Left kidney (tissue), 1 donor: ENCODE measurements at regions not wholly inside any gene's neighbourhood (a gene's known extent, or its start where the extent isn't known, plus 50 kb on each side); places are given as distances from the start of the nearest gene placed in this dataset.
A peak's percentile ranks its signal among the peaks of the same experiment; 100 is the strongest.
"Not testable (repeated sequence)": the region's sequence is repeated elsewhere in the genome, so short reads cannot be mapped to it uniquely, and the experiment has no call there.

Experiments
- DNase-seq: peaks from one replicate; pipeline ENCODE4 v3.0.0-alpha.2; 2013

DNA sequence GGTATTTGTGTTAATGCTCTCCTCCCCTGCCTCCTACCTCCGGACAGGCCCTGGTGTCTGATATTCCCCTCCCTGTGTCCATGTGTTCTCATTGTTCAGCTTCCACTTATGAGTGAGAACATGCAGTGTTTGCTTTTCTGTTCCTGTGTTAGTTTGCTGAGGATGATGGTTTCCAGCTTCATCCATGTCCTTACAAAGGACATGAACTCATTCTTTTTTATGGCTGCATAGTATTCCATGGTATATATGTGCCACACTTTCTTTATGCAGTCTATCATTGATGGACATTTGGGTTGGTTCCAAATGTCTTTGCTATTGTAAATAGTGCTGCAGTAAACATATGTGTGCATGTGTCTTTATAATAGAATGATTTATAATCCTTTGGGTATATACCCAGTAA, 105.2 kb upstream of the SNX2 start:
- DNase-seq, result not testable (repeated sequence)

DNA sequence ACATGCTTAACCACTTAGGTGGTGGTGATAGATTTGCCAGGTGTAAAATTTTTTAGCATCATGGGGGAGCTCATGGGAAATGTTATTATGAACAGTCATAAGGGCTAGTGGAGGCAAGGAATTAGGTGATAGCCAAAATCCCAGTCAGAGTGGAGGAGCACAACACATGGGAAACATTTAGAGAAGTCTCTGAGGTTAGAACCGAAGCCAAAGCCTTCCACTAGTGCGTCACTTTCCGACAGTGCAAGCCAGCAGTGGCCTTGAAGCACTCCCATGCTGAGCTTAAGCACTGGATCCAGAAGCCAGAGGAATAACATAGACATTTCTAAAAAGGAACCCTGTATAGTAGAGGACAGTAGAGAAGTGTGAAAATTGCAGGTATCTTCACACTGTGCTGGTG, 101.5 kb upstream of the SNX2 start:
- no peak for DNase-seq

DNA sequence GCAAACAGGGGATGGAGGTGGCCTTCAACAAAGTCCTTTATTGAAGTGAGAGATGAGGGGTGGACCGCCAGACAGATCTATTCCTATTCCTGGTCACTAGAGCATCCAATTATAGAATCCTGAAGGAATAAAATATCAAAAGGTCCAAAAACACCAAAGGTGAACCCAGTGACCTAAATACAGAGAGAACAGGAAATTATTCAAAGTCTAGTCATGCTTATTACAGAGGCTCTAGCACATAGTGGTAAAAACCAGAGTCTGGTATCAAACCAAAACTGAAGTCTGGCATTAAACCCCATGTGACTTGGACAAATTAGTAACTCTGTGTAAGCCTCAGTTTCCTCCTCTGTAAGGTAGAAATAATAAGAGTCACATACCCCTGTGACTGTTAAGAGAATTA, 100.5 kb upstream of the SNX2 start:
- no peak for DNase-seq

DNA sequence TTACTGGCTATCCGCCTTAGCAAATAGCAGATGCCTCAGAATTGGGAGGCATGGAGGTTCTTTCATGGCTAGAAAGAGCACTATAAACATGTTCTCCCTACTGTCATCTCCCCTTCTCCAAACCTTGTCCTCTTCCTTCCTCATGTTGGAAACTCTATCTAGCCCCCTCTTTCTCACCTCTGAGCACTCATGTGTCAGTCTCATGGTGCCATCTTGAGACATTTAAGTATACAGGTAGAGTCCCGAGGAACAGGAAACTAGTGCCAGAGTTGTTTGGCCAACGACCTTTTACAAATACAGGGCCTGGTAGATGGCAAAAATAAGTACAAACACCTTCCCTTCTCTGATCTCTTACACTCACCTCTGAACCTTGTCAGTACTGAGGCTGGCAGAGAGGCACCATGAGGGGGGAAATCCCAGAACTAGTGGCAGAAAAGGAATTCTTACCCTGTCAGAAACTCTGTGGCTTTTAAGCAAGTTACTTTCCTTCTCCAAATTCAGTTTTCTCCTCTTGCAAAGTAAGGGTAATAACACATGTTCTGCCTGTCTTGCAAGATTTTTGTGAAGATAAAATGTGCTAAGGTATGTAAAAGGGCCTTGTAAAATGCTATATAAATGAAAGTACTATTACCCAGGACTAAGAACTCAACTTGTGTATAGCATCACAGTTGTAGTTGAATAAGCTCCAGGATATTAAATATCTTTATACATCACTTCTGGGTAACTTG, 94.1 kb upstream of the SNX2 start:
- DNase-seq, result no peak

DNA sequence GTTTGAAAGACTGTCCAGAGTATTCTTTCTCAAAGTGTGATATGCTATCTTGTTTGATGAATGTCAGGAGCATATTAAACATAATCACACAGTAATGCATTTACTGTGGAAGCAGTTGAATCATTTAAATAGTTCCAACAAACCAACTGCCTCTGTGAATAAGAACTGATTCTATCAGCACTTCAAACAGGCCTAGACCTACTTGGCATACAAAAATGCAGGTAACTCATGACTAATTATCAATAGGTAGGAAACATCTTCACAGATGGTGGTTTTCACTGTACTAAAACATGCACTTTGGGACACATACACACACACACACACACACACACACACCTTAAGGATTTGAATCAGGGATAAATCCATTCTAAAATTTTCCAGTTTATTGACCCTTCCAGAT, 91.2 kb upstream of the SNX2 start:
- DNase-seq, result no peak

DNA sequence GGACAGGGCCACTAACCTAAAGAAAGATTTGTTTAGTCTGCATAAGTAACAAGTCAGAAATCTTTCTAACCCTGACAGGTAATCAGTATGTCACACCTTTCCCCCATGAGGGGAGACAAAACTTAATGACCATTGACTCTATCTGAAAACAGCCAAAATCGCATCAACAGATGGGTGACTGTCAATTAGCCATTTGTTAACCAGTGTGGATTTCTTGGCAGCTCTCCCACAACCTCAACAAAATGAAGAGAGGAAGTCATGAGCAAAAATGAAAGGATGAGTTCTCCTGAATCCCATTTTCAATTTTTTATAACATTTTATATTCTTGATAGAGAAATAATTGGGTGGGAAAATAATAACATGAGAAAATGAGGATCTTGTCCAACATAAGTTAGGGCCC, 84.6 kb upstream of the SNX2 start:
- no peak for DNase-seq

DNA sequence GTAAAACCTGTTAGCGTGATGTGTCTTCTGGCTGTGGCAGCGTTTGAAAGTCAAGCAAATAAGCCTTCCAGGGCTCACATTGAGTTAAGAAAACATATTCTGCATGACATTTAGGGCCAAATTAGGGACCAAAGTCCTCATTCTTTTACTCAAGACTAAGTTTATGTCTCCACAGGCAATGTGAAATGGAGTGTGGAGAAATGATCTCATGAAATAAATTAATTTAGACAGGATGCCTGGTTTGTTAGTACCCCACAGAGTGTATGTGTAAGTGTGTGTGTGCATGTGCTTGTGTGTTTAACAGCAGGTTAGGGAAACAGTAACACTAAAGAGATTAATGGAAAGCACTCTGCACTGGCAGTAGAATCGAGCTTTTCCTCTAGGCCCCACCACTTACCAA, 82.9 kb upstream of the SNX2 start:
- no peak for DNase-seq

DNA sequence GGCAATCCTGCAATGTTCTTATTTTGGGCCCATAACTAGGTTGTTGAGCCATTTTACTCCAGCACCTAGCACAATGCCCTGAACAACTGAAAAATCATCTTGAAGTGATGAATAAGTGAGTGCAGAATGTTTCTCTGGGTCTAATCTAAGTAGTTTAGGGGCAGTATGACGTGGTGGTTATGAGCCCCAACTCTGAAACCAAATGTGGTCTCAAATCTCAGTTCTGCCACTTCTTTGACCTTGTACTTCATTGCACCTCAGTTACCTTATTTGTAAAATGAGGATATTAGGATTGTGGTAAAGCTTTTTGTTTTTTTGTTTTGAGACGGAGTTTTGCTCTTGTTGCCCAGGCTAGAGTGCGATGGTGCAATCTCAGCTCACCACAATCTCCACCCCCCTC, 80.9 kb upstream of the SNX2 start:
- DNase-seq, result no peak

DNA sequence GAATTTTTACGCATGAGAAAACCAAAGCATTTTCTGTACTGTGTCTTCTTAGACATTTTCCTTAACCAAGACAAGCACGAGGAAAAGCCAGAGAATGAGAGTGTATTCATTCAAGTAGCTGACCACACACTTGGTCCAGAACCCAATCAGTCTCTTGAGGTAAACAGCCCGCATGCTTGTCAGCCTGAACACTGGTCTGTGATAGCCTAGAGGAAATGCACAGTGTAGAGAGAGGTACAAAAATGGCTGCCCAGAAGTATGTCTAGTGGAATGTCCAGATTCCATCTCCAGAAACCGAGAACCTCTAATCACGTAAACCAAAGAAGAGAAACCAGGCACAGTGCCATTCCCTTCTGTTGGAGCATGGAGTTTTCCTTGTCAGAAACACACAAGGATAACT, 80.0 kb upstream of the SNX2 start:
- no peak for DNase-seq

DNA sequence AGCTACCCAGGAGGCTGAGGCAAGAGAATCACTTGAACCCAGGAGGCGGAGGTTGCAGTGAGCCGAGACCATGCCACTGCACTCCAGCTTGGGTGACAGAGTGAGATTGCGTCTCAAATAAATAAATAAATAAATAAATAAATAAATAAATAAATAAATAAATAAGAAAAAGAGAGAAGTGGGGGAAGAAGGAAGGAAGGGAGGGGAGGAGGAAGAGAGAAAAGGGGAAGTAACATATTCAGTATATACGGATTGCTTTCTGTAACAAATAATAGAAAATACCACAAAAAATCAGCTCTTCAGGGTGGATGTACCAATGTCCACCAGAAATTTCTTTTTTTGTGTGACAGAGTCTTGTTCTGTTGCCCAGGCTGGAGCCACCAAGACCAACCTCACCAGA, 78.1 kb upstream of the SNX2 start:
- DNase-seq, result not testable (repeated sequence)

DNA sequence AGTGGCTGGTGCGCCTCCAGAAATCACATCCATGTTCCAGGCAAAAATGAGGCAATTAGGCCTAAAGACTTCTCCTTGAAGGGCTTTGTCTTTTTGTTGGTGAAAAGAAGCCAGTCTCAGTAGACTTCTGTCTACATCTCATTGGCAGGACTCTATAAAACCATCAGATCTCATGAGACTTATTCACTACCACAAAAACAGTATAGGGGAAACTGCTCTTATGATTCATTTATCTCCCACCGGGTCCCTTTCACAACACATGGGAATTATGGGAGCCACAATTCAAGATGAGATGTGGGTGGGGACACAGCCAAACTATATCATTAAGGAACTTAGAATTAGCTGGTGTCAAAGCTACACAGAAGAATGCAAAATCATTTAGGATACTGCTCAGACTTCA, 77.7 kb upstream of the SNX2 start:
- DNase-seq, result no peak

DNA sequence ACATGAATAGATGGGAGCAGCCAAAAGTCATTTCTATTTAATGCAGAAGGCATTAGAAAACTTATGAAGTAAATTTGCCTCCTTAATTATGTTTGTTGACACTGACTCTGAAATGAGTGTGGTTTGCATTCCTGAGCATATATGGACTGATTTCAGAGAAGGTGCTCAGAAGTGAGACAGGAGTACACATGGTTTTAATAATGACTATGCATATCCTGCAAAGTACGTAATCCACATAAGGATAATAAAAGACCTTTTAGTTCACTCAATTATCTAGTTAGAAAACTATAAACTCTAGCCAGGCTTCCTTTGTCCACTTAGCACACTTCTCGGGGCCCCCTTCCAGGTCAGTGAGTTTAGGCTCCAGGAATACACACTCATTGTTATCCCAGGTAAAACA, 75.7 kb upstream of the SNX2 start:
- DNase-seq, result no peak

DNA sequence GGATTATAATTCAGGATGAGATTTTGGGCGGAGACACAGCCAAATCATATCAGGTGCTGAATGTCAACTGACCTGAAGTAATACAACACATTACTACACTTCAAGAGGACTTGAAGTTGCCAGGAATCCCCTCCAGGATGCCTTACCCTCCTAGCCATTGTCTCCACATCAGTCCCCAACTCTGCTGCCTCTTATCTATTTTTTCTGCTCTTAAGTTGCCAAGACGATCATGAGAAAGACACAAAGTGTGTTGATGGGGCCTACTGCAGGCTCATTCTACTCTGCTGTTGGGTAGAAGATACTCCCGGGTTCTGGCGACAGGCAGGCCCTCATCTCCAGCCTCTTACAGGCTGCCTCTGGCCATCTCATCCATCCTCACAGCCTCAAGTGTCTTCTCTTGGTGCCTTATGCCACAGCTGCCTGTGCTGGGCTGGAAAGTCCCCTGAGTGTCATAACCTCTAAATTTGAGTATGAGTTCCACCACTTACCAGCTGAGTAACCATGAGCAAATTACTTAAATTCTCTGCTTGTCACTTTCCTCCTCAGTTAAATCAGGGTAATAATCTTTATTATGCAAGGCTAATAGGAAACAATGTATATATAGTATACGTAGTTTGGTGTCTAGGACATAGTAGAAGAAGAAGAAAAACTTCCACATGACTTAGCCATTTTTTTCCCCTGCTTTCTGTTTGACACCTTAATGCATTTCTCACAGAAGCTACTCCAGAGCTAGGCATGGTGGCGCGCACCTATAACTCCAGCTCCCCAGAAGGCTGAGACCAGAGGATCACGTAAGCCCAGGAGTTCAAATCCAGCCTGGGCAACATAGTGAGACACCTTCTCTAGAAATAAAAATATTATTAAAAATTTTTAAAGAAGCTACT, 73.0 kb upstream of the SNX2 start:
- DNase-seq, result no peak

DNA sequence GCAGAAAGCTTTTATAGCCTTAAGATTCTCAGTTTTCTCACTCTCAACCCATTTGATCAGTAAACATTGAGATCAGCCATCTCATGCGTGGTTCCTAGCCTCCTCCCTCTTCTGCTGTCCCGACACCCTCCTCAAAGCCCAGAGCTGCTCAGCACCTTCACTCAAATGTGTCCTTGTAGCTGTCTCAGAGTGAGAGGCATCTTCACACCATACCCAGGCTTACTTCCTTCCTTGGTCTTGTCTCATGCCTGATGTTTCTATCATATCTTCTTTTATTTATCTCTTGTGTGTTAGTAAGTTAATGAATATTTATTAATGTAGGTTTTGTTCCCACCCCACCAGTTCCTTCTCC, 72.4 kb upstream of the SNX2 start:
- DNase-seq, result no peak

DNA sequence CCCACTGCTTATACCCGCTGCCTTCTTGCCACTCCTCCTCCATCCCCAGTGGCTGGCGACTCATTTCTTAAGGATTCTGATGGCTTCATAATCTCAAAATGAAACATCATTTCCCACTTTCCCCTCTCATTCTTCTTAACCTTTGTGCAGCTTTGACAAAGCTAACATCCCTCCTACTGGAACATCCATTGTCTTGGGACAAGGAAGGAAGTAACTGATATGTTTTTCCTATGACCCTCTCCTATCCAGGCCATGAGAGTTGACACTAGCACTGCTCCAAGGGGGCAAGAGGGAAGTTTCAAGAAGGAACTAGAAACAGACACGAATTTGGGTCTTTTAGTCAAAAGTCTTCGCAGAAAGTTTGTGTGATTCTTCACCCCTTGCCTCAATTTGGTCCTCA, 71.7 kb upstream of the SNX2 start:
- no peak for DNase-seq

DNA sequence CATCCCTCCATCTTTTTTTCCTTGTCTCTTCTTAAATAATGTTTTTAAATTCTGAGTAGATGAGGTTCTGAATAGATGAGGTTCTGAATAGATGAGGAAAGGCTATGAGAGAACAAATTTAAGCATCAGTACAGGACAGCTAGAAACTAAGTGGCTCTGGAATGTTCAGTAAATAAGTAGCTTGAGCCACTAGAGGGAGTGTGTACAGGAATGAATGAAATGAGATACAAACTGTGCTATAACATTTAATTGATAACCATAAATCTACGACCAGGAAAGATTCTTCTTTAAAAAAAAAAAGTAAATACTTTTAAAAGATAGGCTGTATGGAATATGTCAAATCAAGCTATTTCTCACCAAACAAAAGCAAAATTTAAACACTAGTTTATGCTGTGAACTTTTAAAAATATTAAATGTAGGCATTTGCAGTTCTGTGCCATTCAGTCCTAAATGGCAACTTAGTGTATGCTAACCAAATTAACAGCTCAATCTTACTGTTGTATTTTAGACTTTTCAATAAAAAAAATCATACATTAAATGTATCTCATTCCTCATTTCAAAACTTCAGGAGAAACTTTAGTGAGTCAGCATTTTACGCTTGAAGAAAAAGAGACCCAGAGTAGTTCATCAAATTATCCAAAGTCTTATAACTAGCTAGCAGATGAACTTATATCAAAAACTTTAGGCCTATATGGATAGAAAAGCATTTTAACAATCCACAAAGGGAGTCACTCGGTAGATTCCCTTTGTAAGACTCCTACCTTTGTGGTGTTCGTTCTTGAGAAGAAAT, 70.4 kb upstream of the SNX2 start:
- peak; percentile 35 for DNase-seq

DNA sequence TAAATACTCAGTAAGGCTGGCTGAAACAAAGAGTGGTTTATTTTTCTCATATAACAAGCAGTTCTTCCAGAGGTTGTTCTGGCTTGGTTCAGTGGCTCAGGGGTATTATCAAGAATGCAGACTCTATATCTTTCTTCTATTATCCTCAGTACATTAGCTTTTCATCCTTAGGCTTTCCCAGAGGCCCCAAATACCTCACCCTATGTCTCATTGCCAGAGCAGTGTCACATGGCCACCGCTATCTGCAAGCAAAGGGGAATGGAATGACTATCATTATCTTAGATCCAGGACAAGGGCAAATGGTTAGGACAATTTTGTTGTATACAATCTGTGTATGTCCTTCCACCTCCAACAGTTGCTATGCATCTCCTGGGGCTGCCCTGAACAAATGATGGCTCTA, 69.0 kb upstream of the SNX2 start:
- DNase-seq, result no peak

DNA sequence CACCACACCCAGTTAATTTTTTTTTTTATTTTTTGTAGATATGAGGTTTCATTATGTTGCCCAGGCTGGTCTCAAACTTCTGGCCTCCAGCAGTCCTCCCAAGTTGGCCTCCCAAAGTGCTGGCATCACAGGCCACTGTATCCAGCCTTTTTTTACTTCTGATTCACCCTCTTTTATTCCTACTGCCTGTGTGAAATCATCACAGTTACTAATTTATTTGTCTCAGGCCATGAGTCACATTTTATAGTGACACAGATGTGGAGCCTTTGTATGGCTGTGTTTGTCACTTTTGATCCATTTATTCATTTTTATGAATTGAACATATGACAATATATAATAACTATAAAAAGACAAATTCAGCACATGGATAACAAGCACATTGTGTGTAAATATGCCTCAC, 67.1 kb upstream of the SNX2 start:
- no peak for DNase-seq

DNA sequence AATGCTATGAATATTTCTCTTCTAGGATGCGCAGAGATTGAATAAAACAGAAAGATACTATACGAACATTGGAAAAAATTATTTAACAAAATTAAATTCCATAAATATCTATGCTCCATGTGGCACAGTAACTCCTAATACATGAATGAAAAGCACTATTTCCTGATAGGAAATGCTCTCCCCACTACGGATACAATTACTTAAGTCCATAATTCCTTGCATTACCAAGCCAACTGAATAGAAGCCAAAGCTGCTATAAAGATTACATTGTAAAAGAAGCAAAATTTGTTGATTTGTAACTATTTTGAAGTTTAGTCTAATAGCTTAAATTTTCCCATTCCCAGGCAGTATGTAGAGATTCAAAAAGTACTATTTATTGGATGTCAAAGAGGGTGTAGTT, 61.8 kb upstream of the SNX2 start:
- no peak for DNase-seq

DNA sequence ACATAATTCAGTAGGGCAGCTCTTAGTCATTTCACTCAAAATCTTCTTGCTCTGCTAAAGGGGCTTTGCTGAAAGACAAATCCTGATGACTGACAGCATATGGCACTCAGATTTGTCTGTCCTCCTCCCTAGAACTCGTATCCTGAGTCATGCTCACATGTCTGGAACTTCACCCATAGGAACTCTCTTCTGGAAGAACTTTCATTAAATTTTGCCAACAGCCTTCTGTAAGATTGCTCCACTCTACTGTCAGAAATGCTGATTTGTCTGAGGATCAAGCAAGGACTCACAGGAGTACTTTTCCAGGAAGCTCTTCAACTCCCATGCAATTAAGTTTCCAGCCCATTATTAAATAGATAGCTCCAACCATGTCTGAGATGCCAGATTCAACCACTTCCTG, 59.8 kb upstream of the SNX2 start:
- DNase-seq, result no peak

DNA sequence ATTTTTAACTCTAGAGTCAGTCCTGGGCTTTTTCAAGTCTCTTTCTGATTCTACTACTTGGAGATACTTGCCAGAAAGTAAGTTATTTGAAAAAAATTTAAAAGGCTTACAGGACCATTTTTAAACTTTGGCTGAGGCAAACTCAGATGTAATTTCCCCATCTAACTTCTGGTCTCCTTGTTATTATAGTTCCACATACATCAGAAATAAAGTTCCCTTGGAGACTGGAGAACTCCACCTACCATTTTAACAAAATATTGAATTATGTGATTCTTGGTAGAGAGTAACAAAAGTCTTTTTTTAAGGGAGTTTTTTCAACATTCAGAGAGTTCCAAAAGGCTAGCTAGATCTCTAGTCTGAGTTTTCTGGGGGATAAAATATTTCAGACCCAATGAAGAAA, 56.3 kb upstream of the SNX2 start:
- DNase-seq, result no peak

DNA sequence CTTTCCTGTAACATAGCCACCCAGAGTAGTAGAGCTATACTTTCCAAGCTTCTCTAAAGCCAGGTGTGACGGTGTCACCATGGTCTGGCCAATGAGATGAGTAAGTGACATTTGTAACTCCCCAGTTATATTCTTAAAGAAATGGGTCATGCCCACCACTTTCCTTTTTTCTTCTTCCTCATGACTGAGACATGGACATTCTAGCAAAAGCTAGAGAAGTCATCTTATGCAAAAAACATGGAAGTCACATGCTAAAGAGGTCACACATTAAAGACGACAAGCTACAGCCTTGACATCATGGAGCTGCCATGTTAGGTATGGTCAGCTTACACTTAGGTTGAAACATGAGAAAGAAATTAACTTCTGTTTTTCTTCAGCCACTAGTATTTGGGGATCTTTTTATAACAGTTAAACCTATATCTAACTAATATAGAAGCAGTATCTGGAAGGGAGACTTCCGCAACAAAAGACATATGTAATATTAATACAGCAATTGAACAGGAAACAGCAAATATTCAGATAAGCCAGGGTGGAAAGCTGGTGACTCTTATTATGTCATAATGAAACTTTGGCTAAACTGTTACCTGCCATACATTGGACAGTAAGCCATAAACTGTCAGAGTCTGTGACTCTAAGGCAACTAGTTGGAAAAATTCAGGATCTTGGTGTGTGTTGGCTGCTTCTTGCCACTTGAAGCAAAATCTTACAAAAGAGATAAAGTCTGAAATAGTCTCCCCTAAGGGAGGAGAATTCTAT, 54.7 kb upstream of the SNX2 start:
- DNase-seq, result no peak
